K562 (cell line): ENCODE measurements at regions not wholly inside any gene's neighbourhood (a gene's known extent, or its start where the extent isn't known, plus 50 kb on each side); places are given as distances from the start of the nearest gene placed in this dataset.

ENCODE experiments used
- BACH1 ChIP-seq: fragments of 200-800 bp; sonication (Bioruptor generic); IDR thresholded peaks from 2 replicates; pipeline ENCODE4 v1.6.1; 2016; ENCODE audit warnings: missing genetic modification characterization, missing compliant biosample characterization
- CC2D1A ChIP-seq: fragments of 450-650 bp; IDR thresholded peaks from 2 replicates; pipeline ENCODE4 v1.6.1; 2017; ENCODE audit warnings: mild to moderate bottlenecking
- FOXM1 ChIP-seq, 2 experiments: fragments of 450-650 bp in 1 of 2; sonication (generic) in 1 of 2; formaldehyde crosslinking in 1 of 2; IDR thresholded peaks; 2 replicates each; pipeline versions ENCODE4 v1.6.1 to v1.9.0; 2017 to 2022; ENCODE audit warnings: low read depth in 2 of 2, mild to moderate bottlenecking in 2 of 2, missing genetic modification reagents in 1 of 2, moderate library complexity in 1 of 2
- GABPA ChIP-seq: fragments of 200-800 bp; sonication (Bioruptor generic); conservative IDR thresholded peaks from 2 replicates; pipeline ENCODE4 v1.6.1; 2016; ENCODE audit warnings: low read depth, missing genetic modification characterization, missing compliant biosample characterization
- HDAC8 ChIP-seq: fragments of 450-650 bp; IDR thresholded peaks from 2 replicates; pipeline ENCODE4 v1.6.1; 2016; ENCODE audit warnings: mild to moderate bottlenecking, missing genetic modification characterization, moderate library complexity, missing compliant biosample characterization
- MTA2 ChIP-seq: fragments of 450-650 bp; IDR thresholded peaks from 2 replicates; pipeline ENCODE4 v1.6.1; 2016; ENCODE audit warnings: low read depth
- MYC ChIP-seq, 2 experiments: fragments of 250-450 bp in 1 of 2; sonication (Bioruptor Pico) in 1 of 2; IDR thresholded peaks; 2 replicates each; pipeline versions ENCODE4 v1.5.1 to v1.6.1; 2012 to 2021; ENCODE audit warnings: low read depth in 2 of 2, borderline replicate concordance in 1 of 2, improper control_type of control experiment in 1 of 2, low read length in 1 of 2, mild to moderate bottlenecking in 1 of 2, moderate library complexity in 1 of 2
- NCOR1 ChIP-seq: fragments of 450-650 bp; IDR thresholded peaks from 2 replicates; pipeline ENCODE4 v1.6.1; 2016; ENCODE audit warnings: mild to moderate bottlenecking, moderate library complexity
- NFIC ChIP-seq: fragments of 450-650 bp; IDR thresholded peaks from 2 replicates; pipeline ENCODE4 v1.6.1; 2017; ENCODE audit warnings: mild to moderate bottlenecking, inconsistent platforms
- NR2C2 ChIP-seq, 2 experiments: fragments of 200-800 bp in 1 of 2; sonication (Bioruptor generic) in 1 of 2; sonication (generic) in 1 of 2; formaldehyde crosslinking in 1 of 2; IDR thresholded peaks; 2 replicates each; pipeline versions ENCODE4 v1.6.1 to v1.8.0; 2016 to 2022; ENCODE audit warnings: mild to moderate bottlenecking in 1 of 2, missing compliant biosample characterization in 1 of 2, missing genetic modification characterization in 1 of 2, missing genetic modification reagents in 1 of 2
- POLR2H ChIP-seq: IDR thresholded peaks from 2 replicates; pipeline ENCODE4 v1.6.1; 2016; ENCODE audit warnings: missing genetic modification characterization, low read depth, mild to moderate bottlenecking, control low read depth, missing compliant biosample characterization, moderate library complexity
- RBM15 ChIP-seq: fragments of 200-400 bp; formaldehyde crosslinking; IDR thresholded peaks from 2 replicates; pipeline ENCODE4 v1.6.1; 2018; ENCODE audit warnings: mild to moderate bottlenecking, low read length, moderate library complexity; ENCODE audit not compliant: insufficient read depth
- SAFB ChIP-seq: fragments of 200-400 bp; formaldehyde crosslinking; IDR thresholded peaks from 2 replicates; pipeline ENCODE4 v1.6.1; 2017; ENCODE audit warnings: low read depth, low read length, borderline replicate concordance
- TCFL5 ChIP-seq: fragments of 250-450 bp; sonication (Bioruptor Pico); conservative IDR thresholded peaks from 2 replicates; pipeline ENCODE4 v1.6.1; 2021; ENCODE audit warnings: mild to moderate bottlenecking, moderate library complexity, matching md5 sums
- ZEB2 ChIP-seq: fragments of 450-650 bp; IDR thresholded peaks from 2 replicates; pipeline ENCODE4 v1.6.1; 2016
- TF ChIP-seq, protein P1 (sequence below), 2 experiments: IDR thresholded peaks; 2 replicates each; pipeline ENCODE4 v1.6.1; 2012; ENCODE audit warnings: improper control_type of control experiment in 2 of 2, low read depth in 2 of 2, low read length in 2 of 2, borderline replicate concordance in 1 of 2
- TF ChIP-seq, protein P2 (sequence below): fragments of 250-450 bp; sonication (Bioruptor Pico); IDR thresholded peaks from 2 replicates; pipeline ENCODE4 v1.8.0; 2022; ENCODE audit warnings: inconsistent platforms, mild to moderate bottlenecking, moderate library complexity, borderline replicate concordance
- TF ChIP-seq, protein P3 (sequence below): fragments of 450-650 bp; IDR thresholded peaks from 2 replicates; pipeline ENCODE4 v1.6.1; 2016
- TF ChIP-seq, protein P4 (sequence below): IDR thresholded peaks from 2 replicates; pipeline ENCODE4 v1.6.1; 2012; ENCODE audit warnings: low read depth, low read length, improper control_type of control experiment, borderline replicate concordance

DNA sequence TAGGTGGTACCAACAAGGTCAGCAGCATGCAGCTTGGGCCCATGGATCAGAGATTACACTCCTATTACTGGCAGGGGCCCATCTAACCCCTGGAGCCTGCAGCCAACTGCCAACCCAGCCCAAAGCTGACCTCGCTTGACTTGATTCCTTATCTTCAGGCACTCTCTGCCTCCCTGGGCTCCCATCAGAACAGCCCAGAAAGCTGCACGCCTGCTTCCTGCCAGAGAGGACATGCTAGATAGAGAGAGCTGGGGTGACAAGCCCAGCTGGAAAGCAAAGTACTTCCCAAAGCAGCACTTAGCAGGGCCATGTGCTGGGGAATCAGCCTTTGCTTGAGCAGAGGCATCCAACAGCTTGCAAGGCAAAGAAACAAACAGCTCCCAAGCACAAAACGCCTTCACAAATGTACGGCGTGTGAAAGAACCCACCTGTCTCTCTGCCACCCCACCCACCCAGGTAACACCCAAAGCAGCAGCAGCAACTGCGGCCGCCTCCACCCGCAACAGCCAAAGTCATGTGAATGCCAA lies 74.2 kb upstream of the NLK start (continued):
- TF ChIP-seq, protein P1, sequence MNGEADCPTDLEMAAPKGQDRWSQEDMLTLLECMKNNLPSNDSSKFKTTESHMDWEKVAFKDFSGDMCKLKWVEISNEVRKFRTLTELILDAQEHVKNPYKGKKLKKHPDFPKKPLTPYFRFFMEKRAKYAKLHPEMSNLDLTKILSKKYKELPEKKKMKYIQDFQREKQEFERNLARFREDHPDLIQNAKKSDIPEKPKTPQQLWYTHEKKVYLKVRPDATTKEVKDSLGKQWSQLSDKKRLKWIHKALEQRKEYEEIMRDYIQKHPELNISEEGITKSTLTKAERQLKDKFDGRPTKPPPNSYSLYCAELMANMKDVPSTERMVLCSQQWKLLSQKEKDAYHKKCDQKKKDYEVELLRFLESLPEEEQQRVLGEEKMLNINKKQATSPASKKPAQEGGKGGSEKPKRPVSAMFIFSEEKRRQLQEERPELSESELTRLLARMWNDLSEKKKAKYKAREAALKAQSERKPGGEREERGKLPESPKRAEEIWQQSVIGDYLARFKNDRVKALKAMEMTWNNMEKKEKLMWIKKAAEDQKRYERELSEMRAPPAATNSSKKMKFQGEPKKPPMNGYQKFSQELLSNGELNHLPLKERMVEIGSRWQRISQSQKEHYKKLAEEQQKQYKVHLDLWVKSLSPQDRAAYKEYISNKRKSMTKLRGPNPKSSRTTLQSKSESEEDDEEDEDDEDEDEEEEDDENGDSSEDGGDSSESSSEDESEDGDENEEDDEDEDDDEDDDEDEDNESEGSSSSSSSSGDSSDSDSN (IDR thresholded peaks at IDR 0.05; ENCODE audit: borderline replicate concordance in 1 of 2, low read depth in 2 of 2, low read length in 2 of 2) = peak; percentile 52 to 88; a peak in 2 of 4 replicates
- TF ChIP-seq POLR2H (tag) (no peak), MTA2 (peak; percentile 90), BACH1 (tag) (peak; percentile 61; the same call in 1 of the 2 replicates), NCOR1 (peak; percentile 98), NFIC (peak; percentile 95), NR2C2 (CRISPR knock-in tag; IDR thresholded peaks at IDR 0.05) (no peak), NR2C2 (tag; IDR thresholded peaks at IDR 0.05) (peak; percentile 79), HDAC8 (peak; percentile 71; the same call in 1 of the 2 replicates), RBM15 (no peak), MYC (IDR thresholded peaks at IDR 0.05; ENCODE audit: low read depth, low read length) (peak; percentile 89), MYC (CRISPR knock-in tag; IDR thresholded peaks at IDR 0.05; ENCODE audit: borderline replicate concordance, low read depth) (no peak), ZEB2 (peak; percentile 27; the same call in 1 of the 2 replicates), CC2D1A (peak; percentile 97; the same call in 1 of the 2 replicates), SAFB (no peak), TCFL5 (CRISPR knock-in tag) (no peak), GABPA (tag) (peak; percentile 45; the same call in 1 of the 2 replicates), FOXM1 (IDR thresholded peaks at IDR 0.05; ENCODE audit: low read depth) (peak; percentile 81; the same call in 1 of the 2 replicates), FOXM1 (CRISPR knock-in tag; IDR thresholded peaks at IDR 0.05; ENCODE audit: low read depth) (no peak)
- TF ChIP-seq, protein P2, sequence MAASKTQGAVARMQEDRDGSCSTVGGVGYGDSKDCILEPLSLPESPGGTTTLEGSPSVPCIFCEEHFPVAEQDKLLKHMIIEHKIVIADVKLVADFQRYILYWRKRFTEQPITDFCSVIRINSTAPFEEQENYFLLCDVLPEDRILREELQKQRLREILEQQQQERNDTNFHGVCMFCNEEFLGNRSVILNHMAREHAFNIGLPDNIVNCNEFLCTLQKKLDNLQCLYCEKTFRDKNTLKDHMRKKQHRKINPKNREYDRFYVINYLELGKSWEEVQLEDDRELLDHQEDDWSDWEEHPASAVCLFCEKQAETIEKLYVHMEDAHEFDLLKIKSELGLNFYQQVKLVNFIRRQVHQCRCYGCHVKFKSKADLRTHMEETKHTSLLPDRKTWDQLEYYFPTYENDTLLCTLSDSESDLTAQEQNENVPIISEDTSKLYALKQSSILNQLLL = no peak
- TF ChIP-seq, protein P3, sequence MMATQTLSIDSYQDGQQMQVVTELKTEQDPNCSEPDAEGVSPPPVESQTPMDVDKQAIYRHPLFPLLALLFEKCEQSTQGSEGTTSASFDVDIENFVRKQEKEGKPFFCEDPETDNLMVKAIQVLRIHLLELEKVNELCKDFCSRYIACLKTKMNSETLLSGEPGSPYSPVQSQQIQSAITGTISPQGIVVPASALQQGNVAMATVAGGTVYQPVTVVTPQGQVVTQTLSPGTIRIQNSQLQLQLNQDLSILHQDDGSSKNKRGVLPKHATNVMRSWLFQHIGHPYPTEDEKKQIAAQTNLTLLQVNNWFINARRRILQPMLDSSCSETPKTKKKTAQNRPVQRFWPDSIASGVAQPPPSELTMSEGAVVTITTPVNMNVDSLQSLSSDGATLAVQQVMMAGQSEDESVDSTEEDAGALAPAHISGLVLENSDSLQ = peak; percentile 15; the same call in 1 of the 2 replicates
- TF ChIP-seq, protein P4, sequence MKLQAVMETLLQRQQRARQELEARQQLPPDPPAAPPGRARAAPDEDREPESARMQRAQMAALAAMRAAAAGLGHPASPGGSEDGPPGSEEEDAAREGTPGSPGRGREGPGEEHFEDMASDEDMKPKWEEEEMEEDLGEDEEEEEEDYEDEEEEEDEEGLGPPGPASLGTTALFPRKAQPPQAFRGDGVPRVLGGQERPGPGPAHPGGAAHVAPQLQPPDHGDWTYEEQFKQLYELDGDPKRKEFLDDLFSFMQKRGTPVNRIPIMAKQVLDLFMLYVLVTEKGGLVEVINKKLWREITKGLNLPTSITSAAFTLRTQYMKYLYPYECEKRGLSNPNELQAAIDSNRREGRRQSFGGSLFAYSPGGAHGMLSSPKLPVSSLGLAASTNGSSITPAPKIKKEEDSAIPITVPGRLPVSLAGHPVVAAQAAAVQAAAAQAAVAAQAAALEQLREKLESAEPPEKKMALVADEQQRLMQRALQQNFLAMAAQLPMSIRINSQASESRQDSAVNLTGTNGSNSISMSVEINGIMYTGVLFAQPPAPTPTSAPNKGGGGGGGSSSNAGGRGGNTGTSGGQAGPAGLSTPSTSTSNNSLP = peak; percentile 48; the same call in 1 of the 2 replicates
